Stimulated activated CD4-positive, alpha-beta T cell treated with anti-CD3 and anti-CD28 coated beads, Interleukin-15, amount 100 ng/mL, for 48 hours (primary cell): ENCODE measurements at regions not wholly inside any gene's neighbourhood (a gene's known extent, or its start where the extent isn't known, plus 50 kb on each side); places are given as distances from the start of the nearest gene placed in this dataset.

Source experiments
- DNase-seq, 2 donors: peaks; one replicate each; pipeline ENCODE4 v3.0.0-alpha.2; 2020; ENCODE audit warnings: low read depth in 2 of 2

GRCh38 chr18:54769526-54770464 is 58.5 kb upstream of the RAB27B start:
- no peak for DNase-seq

GRCh38 chr18:54772056-54772455 is 56.2 kb upstream of the RAB27B start:
- no peak for DNase-seq

GRCh38 chr18:54774423-54774822 is 53.9 kb upstream of the RAB27B start:
- DNase-seq, result no peak

- no peak for DNase-seq
These were observed 53.2 kb upstream of the RAB27B start for GRCh38 chr18:54774981-54775665.

GRCh38 chr18:54775686-54776085 is 52.6 kb upstream of the RAB27B start:
- DNase-seq, result no peak

GRCh38 chr18:54776282-54776977 is 51.8 kb upstream of the RAB27B start:
- DNase-seq, result peak; percentile 19 to 21

GRCh38 chr18:54777118-54777791 is 51.0 kb upstream of the RAB27B start:
- no peak for DNase-seq

GRCh38 chr18:54777989-54778388 is 50.3 kb upstream of the RAB27B start:
- no peak for DNase-seq
